ENCODE measurements at regions not wholly inside any gene's neighbourhood (a gene's known extent, or its start where the extent isn't known, plus 50 kb on each side); places are given as distances from the start of the nearest gene placed in this dataset.
"Not testable (repeated sequence)": the region's sequence is repeated elsewhere in the genome, so short reads cannot be mapped to it uniquely, and the experiment has no call there.

DNA sequence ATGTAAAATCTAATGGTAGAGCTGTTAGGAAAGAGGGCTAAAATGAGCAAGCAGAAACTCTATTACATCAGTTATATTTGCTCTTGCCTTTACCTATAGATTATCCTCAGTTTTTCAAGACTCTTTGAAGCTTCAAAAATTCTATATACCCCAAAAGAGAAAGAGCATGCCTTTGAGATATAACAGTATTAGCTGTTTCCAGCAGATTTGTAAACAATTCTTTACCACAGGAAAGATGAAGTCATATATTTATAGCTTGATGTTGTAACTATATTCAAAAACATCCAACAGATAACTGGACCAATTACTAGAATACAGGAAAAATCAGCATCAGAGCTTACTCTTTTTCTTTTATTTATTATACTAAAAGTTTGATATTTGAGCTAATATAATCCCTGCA lies 416.2 kb upstream of the TPK1 start:
- no peak for DNase-seq

DNA sequence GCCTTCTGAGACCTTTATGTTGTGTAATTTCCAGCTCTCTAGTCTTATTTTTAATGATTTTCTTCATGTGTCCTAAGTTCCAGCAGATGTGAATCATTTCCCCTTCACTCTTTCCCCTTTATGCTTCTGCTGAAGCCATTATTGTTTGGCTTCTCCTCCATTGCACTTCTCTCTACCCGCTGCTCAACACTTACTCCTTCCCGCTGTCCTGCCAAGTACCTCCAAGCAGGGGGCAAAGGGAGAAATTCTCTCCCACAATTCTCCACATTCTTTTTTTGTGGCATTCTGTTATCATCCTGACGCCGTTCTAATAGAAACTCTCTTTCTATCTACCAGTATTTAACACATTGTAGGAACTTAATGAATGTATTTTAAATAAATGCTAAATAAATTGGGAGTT lies 388.9 kb upstream of the TPK1 start:
- no peak for DNase-seq

DNA sequence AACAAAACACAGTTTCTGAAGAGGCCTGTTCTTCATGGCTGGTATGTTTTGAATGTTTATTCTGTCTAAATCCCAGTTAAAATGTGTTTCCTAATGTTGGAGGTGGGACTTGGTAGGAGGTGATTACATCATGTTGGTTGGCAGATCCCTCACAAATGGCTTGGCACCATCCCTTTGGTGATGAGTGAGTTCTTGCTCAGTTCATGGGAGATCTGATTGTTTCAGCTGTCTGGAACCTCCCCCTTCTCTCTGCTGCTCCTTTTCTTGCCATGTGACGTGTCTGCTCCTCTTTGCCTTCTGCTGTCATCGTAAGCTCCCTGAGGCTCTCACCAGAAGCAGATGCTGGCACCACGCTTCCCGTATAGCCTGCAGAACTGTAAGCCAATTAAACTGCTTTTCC lies 383.6 kb upstream of the TPK1 start:
- DNase-seq, result no peak

DNA sequence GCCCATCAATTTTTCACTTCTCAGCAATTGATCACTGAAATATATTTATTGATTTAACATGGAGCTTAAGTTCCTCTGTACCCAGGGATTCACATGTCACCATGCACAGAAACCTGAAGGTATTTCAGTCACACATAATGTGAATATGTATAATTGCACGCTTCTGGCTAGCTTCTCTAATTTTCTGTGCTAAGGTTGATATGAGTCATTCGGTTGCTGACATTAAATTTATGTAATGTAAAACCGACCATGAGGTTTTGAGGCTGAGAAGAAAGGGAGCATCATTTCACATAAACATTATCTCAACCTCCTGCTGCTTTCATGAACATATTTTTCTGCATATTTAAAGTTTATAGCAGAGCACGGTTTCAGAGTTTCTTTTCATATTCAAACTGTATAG lies 381.0 kb upstream of the TPK1 start:
- DNase-seq, result no peak

DNA sequence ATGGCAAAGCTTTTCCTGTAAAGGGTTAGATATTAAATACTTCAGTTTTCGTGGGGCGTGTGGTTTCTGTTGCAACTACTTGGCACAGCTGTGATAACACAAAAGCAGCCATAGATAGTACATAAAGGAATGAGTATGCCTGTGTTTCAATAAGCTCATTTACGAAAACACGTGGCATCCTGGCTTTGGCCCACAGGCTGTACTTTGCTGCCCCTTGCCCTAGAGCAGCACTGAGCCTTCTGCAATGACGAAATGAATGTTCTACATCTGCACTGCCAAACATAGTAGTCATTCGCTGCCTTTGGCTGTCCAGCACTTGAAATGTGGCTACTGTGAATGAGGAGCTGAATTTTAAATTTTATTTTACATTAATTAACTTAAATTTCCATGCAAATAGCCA lies 376.2 kb upstream of the TPK1 start:
- DNase-seq, result no peak

DNA sequence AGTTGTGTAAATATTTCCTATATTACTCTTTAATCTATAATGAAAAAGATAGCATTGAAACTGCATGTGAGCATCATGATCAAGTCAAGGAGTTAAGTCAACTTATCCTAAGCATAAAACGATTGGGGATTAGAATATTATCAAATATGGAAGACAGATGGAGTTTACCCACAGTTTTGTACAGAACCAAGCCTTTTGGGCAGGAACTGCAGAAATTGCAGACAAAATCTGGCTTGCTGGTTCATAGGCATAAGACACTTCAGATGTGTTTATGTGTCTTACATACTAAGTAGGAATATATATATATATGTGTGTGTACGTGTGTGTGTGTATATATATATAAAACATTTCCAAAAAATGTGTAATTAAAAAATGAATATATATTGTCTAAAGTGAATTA lies 375.4 kb upstream of the TPK1 start:
- no peak for DNase-seq

DNA sequence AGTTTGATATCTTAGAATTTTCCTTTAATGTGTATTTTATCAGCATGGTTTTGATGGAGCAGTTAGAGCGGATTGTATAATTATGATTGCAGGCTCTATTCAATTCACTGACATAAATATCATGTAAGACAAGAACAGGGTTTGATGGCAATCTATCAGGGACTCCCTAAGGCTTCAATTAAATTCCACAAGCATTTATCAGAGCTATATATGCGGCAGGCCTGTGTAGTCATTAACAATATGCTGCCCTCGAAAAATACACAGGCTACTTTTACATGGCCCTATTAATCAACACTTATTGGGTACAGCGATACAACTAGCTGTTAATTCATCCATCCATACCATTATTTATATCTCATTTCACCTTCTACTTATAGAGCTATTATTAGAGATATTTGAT lies 358.1 kb upstream of the TPK1 start:
- no peak for DNase-seq

DNA sequence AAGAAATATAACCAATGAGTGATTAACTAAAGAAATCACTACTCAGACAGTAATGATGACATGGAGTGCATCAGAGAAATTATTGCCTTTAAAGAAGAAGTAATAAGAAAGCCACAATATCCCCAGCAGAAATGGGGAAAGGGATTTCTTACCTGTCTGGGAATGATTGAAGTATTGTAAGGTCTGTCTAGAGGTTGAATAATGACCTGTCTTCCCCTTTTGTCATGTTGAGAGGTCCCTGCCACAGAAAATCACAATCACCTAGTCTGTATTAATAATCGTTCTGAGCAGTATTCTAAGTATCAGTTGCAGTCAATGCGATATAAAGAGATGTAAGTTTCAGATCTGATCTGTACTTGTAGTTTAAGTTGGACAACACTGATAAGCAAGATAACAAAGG lies 349.1 kb upstream of the TPK1 start:
- no peak for DNase-seq

DNA sequence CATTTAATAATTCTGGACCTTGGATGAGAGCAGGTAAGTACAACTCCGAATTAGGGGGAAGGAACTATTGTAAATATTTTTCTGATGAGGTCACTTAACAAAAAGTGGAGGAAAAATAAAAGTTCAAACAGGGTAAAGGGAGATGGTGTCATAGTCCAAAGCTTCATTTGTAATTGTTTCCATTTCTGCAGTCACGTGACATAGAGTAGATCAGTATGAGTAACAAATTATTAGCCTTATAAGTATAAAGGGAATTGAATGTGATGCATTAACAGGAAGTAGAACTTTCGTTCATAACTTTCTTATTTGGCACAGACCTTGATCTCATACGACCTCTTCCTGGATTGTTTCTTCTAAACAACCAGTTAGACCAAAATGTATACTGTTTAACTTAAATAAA lies 347.2 kb upstream of the TPK1 start:
- DNase-seq, result no peak

DNA sequence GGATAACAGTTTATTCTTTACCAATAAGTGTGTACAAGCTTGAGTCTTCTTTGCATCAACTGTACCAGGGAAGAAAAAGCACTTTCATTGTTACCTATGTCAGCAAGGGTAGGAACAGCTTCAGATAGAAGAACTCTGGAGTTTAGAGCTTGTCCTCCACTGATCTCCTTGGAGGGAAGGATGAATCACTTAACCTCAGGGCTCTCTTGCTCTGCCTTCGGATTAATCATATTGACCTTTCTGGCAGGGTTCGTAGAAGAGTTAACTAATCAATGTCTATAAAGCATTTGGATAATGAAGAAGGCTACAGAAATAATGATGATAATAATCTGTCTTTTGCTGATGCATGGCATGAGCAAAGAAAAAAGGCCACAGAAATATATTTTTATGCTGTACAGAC lies 339.5 kb upstream of the TPK1 start:
- DNase-seq, result no peak

DNA sequence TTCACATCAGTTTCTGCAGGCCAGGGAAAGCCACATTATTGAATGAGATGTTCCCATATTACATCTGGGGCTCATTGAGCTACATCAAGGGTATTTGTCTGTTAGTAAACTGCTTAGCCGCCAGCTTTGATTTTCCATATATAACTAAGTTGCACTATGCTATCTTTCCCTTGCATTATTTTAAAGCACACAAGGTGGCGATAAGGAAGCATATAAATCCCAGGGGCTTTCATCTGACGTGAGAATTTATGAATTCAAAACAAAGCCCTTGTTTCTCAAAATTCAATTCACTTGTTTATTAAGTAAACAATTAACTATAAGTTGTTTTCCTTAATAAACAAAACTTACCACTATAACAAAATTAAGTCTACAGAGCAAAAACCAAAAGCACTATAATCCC lies 334.1 kb upstream of the TPK1 start:
- DNase-seq, result no peak

DNA sequence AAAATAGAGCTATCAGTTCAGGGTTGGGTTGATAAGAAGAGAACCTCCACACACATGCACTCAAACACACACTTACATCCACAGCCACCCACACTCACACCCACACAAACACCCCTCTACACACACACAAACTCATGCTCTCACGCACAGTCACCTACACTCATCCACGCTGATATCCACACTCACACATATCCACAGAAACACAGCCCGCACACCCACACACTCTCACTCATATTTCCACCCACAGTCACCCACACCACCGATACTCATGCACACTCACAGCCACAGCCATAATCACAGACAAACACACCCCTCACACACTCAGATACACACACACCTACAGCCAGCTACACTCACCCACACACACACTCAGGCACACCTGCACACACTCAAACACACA lies 333.0 kb upstream of the TPK1 start:
- no peak for DNase-seq

DNA sequence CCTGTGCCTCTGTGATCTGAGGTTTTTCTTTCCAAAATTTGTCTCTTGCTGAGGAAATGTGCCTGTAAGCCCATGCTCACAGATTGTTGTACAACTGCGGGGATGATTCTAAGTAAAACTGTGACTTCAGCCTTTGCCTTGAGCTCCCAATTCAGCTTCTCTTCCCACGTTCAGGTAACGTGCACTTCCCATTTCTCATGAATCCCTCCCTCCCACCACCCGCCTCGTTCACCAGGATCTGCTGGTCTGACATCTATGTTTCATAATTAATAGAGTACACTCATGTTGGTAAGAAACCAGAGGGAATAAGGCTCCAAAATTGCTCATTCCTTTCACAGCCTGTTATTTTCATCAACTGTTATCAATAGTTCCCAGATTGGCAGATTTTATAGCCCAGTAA lies 332.6 kb upstream of the TPK1 start:
- no peak for DNase-seq

DNA sequence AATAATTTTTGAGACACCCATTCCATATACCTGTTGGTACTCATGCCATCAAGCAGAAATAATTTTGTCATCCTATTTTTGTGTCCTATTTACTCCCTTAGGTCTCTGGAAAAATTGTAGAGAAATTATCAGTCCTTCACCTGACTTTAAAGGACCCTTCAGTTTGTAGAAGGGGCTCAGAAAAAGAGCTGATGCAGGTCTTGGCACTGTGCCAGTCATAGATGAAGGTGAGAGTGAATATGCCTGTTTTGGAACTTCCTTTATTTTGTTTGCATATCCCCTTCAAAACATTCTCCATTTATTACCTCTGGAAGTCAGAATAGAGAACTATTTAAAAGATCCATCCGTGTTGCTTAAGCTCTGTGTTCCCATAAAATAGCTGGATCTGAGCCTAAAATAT lies 321.0 kb upstream of the TPK1 start:
- DNase-seq, result no peak

DNA sequence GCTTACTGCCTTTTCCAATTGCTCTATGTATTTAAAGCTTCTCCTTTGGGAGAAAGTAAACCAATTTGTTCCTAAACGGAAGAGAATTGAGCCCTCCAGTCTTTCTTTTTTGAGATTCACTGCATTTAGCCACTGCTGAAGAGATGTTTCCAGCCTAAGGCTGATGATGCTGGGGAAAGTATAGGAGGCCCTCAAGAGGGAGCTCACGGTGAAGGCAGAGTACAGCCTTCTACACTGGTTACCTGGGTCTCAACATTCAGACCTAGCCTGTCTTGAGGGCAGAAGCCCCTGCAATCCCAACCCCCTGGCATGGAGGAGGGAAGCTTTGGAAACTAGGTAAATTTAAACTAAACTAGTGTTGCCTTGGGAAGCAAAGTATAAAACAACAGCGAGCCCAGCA lies 316.7 kb upstream of the TPK1 start:
- DNase-seq, result no peak

DNA sequence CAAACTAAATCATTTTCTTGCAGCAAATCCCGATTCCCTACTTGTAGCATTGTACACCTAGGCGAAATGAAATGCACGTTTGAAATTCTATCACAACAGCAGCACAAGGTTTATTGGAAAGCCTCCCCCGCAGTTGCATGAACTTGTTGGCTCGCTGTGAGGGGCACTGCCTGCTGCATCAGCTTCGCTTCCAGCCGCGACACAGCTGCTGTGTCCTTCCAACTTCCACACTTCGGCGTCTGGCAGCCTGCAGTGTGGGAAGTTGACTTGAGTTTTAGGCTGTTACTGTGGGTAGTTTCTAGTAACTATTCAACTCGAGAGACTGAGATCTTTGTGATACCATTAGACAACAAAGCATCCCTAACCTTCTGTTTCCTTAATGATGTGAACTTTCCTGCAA lies 315.8 kb upstream of the TPK1 start:
- DNase-seq, result no peak

DNA sequence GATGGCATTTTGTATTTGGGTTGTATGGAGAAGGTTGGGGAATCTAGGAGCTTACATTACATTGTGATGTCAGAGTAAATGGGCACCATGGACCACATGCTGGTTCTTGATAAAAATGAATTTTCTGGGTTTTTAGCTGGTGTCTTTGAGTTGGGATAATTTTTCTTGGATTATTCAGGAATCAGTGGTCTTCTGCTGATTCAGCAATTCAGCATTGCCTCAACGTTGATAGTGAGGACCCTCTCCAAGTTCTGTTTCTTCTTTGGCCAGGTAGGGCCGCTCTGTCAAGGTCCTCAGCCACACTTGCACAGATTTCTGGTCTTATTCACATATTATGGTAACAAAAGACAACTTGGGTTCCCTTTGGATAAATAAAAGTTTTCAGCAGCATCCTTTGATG lies 312.0 kb upstream of the TPK1 start:
- no peak for DNase-seq

DNA sequence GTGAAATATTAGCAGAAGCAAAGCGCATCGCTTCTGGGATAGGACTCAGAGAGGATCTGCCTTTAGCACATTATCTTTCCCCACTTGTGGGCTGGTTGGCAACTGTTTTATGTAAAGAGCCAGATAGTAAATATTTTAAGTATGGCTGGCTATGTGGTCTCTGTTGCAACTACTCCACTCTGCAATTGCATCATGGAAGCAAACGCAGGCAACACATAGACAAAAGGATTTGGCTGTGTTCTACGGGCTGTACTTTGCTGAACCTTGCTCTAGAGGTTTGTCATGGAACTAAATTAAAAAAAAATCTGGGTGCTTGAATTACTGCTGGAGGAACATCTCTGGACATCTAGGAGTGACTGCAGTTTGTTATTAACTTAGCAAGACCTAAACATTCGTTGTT lies 307.8 kb upstream of the TPK1 start:
- DNase-seq, result no peak

DNA sequence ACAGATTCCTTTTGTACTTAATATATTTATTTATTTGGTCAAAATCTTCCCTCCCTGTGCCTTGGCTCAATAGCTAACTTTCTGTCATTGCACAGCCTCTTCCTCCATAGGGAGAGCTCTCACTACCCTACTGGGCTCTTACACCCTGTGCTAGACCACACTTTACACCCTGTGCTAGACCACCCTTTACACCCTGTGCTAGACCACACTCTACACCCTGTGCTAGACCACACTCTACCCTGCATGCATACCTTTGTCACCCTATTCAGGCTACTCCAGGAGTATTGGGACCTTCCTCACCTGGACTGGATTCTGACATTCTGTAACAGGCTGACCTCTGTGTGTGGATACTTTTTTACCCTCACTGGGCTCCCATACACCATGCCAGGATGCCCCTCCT lies 298.5 kb upstream of the TPK1 start:
- DNase-seq, result no peak

DNA sequence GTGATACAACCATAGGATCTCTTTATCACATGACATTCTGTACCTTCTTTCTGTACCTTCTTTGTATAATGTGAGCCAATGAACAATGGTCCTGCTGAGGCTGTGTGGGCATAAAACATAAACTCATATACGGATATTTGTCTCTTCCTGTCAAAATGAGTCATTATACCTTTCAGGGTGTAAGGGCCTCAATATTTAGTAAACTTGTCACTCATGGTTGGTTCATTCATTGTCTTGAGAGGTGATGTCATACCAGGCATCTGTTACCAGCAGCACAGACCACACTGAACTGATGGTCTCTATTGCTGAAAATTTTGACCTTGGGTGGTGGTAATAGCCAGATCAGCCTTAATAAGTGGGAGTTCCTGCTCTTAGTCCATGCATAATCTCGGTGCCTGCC lies 287.6 kb upstream of the TPK1 start:
- DNase-seq, result no peak

DNA sequence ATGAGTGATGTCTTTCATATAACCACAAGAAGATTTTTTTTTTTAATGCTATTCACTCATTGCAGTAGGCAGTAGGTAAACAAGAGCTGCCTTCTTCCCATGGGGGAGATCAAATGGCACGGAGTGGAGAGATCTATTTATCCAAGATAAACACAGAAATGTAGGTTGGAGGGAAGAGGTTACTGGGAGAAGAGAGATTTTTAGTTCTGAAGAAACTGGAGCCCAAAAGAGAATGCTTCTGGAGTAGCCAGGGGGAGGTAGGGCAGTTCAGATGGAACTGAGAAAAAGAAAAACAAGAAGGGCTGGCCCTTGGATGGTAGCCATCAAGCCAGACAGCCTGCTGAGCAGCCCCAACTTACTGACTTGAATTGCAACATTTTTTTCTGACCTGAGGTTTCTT lies 270.1 kb upstream of the TPK1 start:
- DNase-seq, result no peak

DNA sequence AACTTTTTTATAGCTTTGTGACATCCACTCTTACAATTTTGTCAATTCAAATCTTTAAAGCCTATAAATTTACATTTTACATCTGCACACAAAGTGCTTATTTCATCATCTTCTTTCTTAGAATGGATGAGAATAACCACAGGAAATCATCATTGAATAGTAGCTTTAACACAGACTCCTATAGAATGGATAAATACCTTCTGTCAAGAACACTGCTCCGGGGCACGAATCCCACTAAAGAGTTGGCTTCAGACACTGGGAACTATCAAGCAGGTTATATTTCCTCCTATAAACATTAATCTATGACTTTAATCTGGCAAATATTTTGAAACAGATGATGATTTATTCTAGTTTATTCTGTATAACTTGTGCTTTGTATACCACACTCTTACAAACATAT lies 269.7 kb upstream of the TPK1 start:
- DNase-seq, result no peak

DNA sequence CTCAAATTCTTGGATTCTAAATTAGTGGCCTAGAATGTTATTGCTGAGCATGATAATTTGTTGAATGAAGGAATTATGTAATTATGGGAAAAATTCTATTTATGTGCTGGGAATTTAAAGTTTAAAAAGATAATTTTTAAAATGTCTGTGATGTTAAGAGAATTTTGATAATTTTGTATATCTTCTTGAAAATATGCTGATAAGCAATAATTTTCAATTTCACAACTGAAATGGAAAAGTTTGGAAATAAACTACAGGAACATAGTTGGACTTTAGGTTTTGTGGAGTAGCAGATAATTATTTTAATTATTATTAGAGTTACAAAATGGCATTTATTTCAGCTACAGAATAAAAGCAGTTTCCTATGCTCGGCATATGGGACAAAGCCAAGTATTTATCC lies 268.5 kb upstream of the TPK1 start:
- no peak for DNase-seq

DNA sequence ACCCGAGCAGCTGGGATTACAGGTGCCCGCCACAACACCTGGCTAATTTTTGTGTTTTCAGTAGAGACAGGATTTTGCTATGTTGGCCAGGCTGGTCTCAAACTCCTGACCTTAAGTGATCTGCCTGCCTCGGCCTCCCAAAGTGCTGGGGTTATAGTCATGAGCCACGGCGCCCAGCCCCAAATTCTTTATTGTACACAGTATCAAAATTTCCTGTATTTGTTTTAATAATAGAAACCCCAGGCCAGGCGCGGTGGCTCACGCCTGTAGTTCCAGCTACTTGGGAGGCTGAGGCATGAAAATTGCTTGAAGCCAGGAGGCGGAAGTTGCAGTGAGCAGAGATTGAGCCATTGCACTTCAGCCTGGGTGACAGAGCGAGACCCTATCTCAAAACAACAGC lies 266.3 kb upstream of the TPK1 start:
- DNase-seq, result not testable (repeated sequence)

DNA sequence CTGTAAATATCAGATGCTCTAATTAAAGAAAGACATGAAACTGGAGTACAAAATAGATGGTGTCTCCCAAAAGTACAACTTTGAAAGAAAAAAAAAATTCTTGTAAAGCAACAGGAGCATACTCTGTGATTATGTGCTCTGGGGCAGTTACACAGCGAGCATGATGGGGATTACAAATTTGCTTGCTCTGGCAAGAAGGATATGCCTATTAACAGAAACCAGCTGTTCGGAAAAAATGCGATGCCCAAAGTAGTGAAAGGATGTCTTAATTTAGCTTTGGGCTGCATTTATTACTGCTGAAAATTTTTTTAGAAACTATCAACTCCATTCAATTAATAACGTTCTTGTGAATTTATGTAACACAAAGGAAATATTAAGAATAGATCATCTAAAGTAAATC lies 256.9 kb upstream of the TPK1 start:
- no peak for DNase-seq

DNA sequence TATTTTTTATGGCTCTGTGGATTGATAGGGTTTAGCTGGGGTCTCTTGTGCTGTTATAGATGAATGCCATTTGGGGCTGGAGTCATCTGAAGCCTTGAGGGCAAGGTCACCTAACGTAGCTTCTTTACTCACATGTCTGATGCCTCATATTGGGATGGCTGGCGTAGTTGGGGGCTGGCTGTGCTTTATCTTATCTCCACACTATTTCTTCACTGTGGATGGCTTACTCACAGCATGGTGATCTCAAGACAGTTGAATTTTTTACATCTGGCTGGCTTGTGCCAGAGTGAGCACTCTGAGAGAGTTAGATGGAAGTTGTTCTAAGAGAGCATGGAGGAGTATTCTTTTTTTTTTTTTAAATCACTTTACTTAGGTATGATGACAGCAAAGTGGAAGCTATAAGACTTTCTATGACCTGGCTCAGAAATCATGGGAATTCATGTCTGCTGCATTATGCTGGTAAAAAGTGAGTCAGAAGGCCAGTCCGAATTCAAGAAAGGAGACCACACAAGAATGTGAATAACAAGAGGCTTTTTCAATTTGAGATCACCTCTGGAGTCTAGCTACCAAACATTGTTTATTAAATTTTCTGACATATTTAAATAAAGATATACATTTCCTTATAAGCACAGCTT lies 252.4 kb upstream of the TPK1 start:
- DNase-seq, result no peak
